ENCODE measurements at regions not wholly inside any gene's neighbourhood (a gene's known extent, or its start where the extent isn't known, plus 50 kb on each side); places are given as distances from the start of the nearest gene placed in this dataset.

- TF ChIP-seq POLR2A (IDR thresholded peaks at IDR 0.05) (no peak), CTCF (IDR thresholded peaks at IDR 0.05) (no peak), POLR2AphosphoS5 (IDR thresholded peaks at IDR 0.05) (no peak), EP300 (IDR thresholded peaks at IDR 0.05) (no peak)
Measured at GRCh38 chr5:66382152-66382551, 214.0 kb upstream of the MAST4 start.

Measured in upper lobe of left lung (tissue), 4 donors.